BLaER1 (cell line): ENCODE measurements at regions not wholly inside any gene's neighbourhood (a gene's known extent, or its start where the extent isn't known, plus 50 kb on each side); places are given as distances from the start of the nearest gene placed in this dataset.
"Not testable (repeated sequence)": the region's sequence is repeated elsewhere in the genome, so short reads cannot be mapped to it uniquely, and the experiment has no call there.

Source experiments
- H3K27ac ChIP-seq: shearing (Covaris generic); formaldehyde crosslinking; 2 replicates; pipeline ENCODE4 v1.8.1; 2022
- H3K27me3 ChIP-seq: shearing (Covaris generic); formaldehyde crosslinking; 2 replicates; pipeline ENCODE4 v1.8.1; 2022
- H3K36me3 ChIP-seq: shearing (Covaris generic); formaldehyde crosslinking; 2 replicates; pipeline ENCODE4 v1.8.1; 2022
- H3K4me1 ChIP-seq: shearing (Covaris generic); formaldehyde crosslinking; 2 replicates; pipeline ENCODE4 v1.8.1; 2022
- H3K4me2 ChIP-seq: shearing (Covaris generic); formaldehyde crosslinking; 2 replicates; pipeline ENCODE4 v1.8.1; 2022
- H3K4me3 ChIP-seq: shearing (Covaris generic); formaldehyde crosslinking; 2 replicates; pipeline ENCODE4 v1.8.1; 2022
- H3K9ac ChIP-seq: shearing (Covaris generic); formaldehyde crosslinking; 2 replicates; pipeline ENCODE4 v1.8.1; 2022
- H3K9me3 ChIP-seq: shearing (Covaris generic); formaldehyde crosslinking; 2 replicates; pipeline ENCODE4 v1.8.1; 2022
- H4K20me1 ChIP-seq: shearing (Covaris generic); formaldehyde crosslinking; 2 replicates; pipeline ENCODE4 v1.8.1; 2022
- Cebpa-rat ChIP-seq: shearing (Covaris generic); IDR thresholded peaks from 2 replicates; pipeline ENCODE4 v1.8.1; 2022

- TF ChIP-seq Cebpa-rat = no peak
- no peaks in the 10 kb centered on the region for H3K36me3 ChIP-seq
- H3K4me3 ChIP-seq = no peak overlapping the region
- no peak overlapping the region for H3K27ac ChIP-seq
- H4K20me1 ChIP-seq = no peaks in the 10 kb centered on the region
- H3K9ac ChIP-seq = no peak overlapping the region
- peaks cover 26% of the 10 kb centered on the region for H3K9me3 ChIP-seq
- H3K27me3 ChIP-seq = no peaks in the 10 kb centered on the region
- H3K4me1 ChIP-seq = no peaks in the 10 kb centered on the region
- H3K4me2 ChIP-seq = no peak overlapping the region
These were observed 362.8 kb upstream of the FOXK1 start for GRCh38 chr7:4319280-4319679.

- Histone ChIP-seq H4K20me1 (no peaks in the 10 kb centered on the region), H3K27ac (no peak overlapping the region), H3K4me2 (no peak overlapping the region), H3K36me3 (no peaks in the 10 kb centered on the region), H3K4me3 (no peak overlapping the region), H3K9me3 (peaks cover 13% of the 10 kb centered on the region), H3K4me1 (no peaks in the 10 kb centered on the region), H3K9ac (no peak overlapping the region), H3K27me3 (no peaks in the 10 kb centered on the region)
- TF ChIP-seq Cebpa-rat = no peak
These were observed 356.4 kb upstream of the FOXK1 start for GRCh38 chr7:4325732-4326131.

GRCh38 chr7:4331711-4332110, 350.4 kb upstream of the FOXK1 start:
- Histone ChIP-seq H3K4me2 (no peak overlapping the region), H3K4me1 (no peaks in the 10 kb centered on the region), H3K36me3 (no peaks in the 10 kb centered on the region), H3K9me3 (no peaks in the 10 kb centered on the region), H3K27ac (no peak overlapping the region), H4K20me1 (no peaks in the 10 kb centered on the region), H3K9ac (no peak overlapping the region), H3K4me3 (no peak overlapping the region), H3K27me3 (no peaks in the 10 kb centered on the region)
- TF ChIP-seq Cebpa-rat = no peak

- Histone ChIP-seq H3K4me1 (no peaks in the 10 kb centered on the region), H3K4me2 (no peak overlapping the region), H3K27ac (no peak overlapping the region), H3K9ac (no peak overlapping the region), H3K27me3 (no peaks in the 10 kb centered on the region), H3K4me3 (no peak overlapping the region), H3K9me3 (peaks cover 32% of the 10 kb centered on the region), H3K36me3 (no peaks in the 10 kb centered on the region), H4K20me1 (no peaks in the 10 kb centered on the region)
- no peak for TF ChIP-seq Cebpa-rat
These were observed 343.5 kb upstream of the FOXK1 start for GRCh38 chr7:4338556-4338955.

GRCh38 chr7:4343272-4344247, 338.5 kb upstream of the FOXK1 start:
- no peak for TF ChIP-seq Cebpa-rat

GRCh38 chr7:4345004-4345403, 337.1 kb upstream of the FOXK1 start:
- Histone ChIP-seq H3K9ac (no peak overlapping the region), H3K27me3 (no peaks in the 10 kb centered on the region), H3K9me3 (peaks cover 14% of the 10 kb centered on the region), H3K36me3 (no peaks in the 10 kb centered on the region), H3K27ac (no peak overlapping the region), H3K4me2 (no peak overlapping the region), H3K4me1 (no peaks in the 10 kb centered on the region), H3K4me3 (no peak overlapping the region), H4K20me1 (no peaks in the 10 kb centered on the region)
- no peak for TF ChIP-seq Cebpa-rat

More at GRCh38 chr7:4343272-4344247, 338.5 kb upstream of the FOXK1 start:
- no peak overlapping the region for H3K4me2 ChIP-seq
- no peaks in the 10 kb centered on the region for H3K4me1 ChIP-seq
- no peaks in the 10 kb centered on the region for H3K36me3 ChIP-seq
- no peaks in the 10 kb centered on the region for H4K20me1 ChIP-seq
- peaks cover 22% of the 10 kb centered on the region for H3K9me3 ChIP-seq
- H3K27ac ChIP-seq = no peak overlapping the region
- no peaks in the 10 kb centered on the region for H3K27me3 ChIP-seq
- no peak overlapping the region for H3K9ac ChIP-seq
- H3K4me3 ChIP-seq = no peak overlapping the region

GRCh38 chr7:4352069-4352468, 330.0 kb upstream of the FOXK1 start:
- Histone ChIP-seq H3K9ac (no peak overlapping the region), H3K4me3 (no peak overlapping the region), H3K9me3 (0 out of 2 replicates have a peak, but pooled peaks cover 7% of the 10 kb centered on the region), H3K4me1 (no peaks in the 10 kb centered on the region), H3K36me3 (no peaks in the 10 kb centered on the region), H3K27me3 (no peaks in the 10 kb centered on the region), H4K20me1 (no peaks in the 10 kb centered on the region), H3K4me2 (no peak overlapping the region), H3K27ac (no peak overlapping the region)
- TF ChIP-seq Cebpa-rat = no peak

GRCh38 chr7:4361774-4362173, 320.3 kb upstream of the FOXK1 start:
- Histone ChIP-seq H3K27ac (no peak overlapping the region), H4K20me1 (no peaks in the 10 kb centered on the region), H3K4me3 (no peak overlapping the region), H3K4me1 (no peaks in the 10 kb centered on the region), H3K36me3 (no peaks in the 10 kb centered on the region), H3K27me3 (no peaks in the 10 kb centered on the region), H3K9ac (no peak overlapping the region), H3K9me3 (peaks cover 3% of the 10 kb centered on the region; the same call in 1 of the 2 replicates), H3K4me2 (no peak overlapping the region)
- no peak for TF ChIP-seq Cebpa-rat

- Histone ChIP-seq H3K27ac (no peak overlapping the region), H3K4me3 (no peak overlapping the region), H3K9ac (no peak overlapping the region), H3K36me3 (no peaks in the 10 kb centered on the region), H3K27me3 (no peaks in the 10 kb centered on the region), H4K20me1 (no peaks in the 10 kb centered on the region), H3K4me1 (no peaks in the 10 kb centered on the region), H3K4me2 (no peak overlapping the region), H3K9me3 (peaks cover 20% of the 10 kb centered on the region)
- TF ChIP-seq Cebpa-rat = no peak
These were observed 298.5 kb upstream of the FOXK1 start for GRCh38 chr7:4383584-4383983.

GRCh38 chr7:4386190-4386589, 295.9 kb upstream of the FOXK1 start:
- H3K4me3 ChIP-seq = no peak overlapping the region
- no peaks in the 10 kb centered on the region for H3K36me3 ChIP-seq
- H3K4me2 ChIP-seq = no peak overlapping the region
- TF ChIP-seq Cebpa-rat = no peak
- no peaks in the 10 kb centered on the region for H3K4me1 ChIP-seq
- H3K9me3 ChIP-seq = peaks cover 15% of the 10 kb centered on the region
- H3K27me3 ChIP-seq = no peaks in the 10 kb centered on the region
- no peaks in the 10 kb centered on the region for H4K20me1 ChIP-seq
- no peak overlapping the region for H3K9ac ChIP-seq
- no peak overlapping the region for H3K27ac ChIP-seq

GRCh38 chr7:4391103-4391502, 291.0 kb upstream of the FOXK1 start:
- not testable (repeated sequence) for H3K36me3 ChIP-seq, H3K4me1 ChIP-seq, H3K27ac ChIP-seq, H3K27me3 ChIP-seq, H3K4me3 ChIP-seq, H3K4me2 ChIP-seq, H4K20me1 ChIP-seq, H3K9ac ChIP-seq
- peaks cover 30% of the 10 kb centered on the region for H3K9me3 ChIP-seq
